Spinal cord (tissue), 9 donors: ENCODE measurements at regions not wholly inside any gene's neighbourhood (a gene's known extent, or its start where the extent isn't known, plus 50 kb on each side); places are given as distances from the start of the nearest gene placed in this dataset.

Experiments
- DNase-seq, 6 donors: peaks; one replicate each; pipeline versions ENCODE4 v3.0.0 to v3.0.0-alpha.2; 2013 to 2015; ENCODE audit warnings: low spot score in 6 of 6, low read depth in 4 of 6
- H3K27ac ChIP-seq: one replicate; pipeline ENCODE4 v1.5.1; 2013; ENCODE audit warnings: low read depth, low read length, control low read depth
- H3K27me3 ChIP-seq: one replicate; pipeline ENCODE4 v1.6.1; 2013; ENCODE audit warnings: low read length; ENCODE audit not compliant: control insufficient read depth, insufficient read depth
- H3K36me3 ChIP-seq: one replicate; pipeline ENCODE4 v1.6.1; 2013; ENCODE audit warnings: low read length; ENCODE audit not compliant: control insufficient read depth, insufficient read depth
- H3K4me1 ChIP-seq: one replicate; pipeline ENCODE4 v1.6.1; 2013; ENCODE audit warnings: low read length; ENCODE audit not compliant: control insufficient read depth, insufficient read depth
- H3K4me3 ChIP-seq: one replicate; pipeline ENCODE4 v1.5.1; 2013; ENCODE audit warnings: low read depth, low read length, control low read depth
- H3K9me3 ChIP-seq: one replicate; pipeline ENCODE4 v1.6.1; 2013; ENCODE audit warnings: low read length; ENCODE audit not compliant: control insufficient read depth, insufficient read depth
- WGBS: methylation state at CpG from one replicate; pipeline ENCODE4 v1.1.5; 2013; ENCODE audit warnings: missing lambda C conversion rate; ENCODE audit not compliant: insufficient coverage; 5-methylcytosine and 5-hydroxymethylcytosine counted together
- donor health status: healthy.

GRCh38 chr4:38236003-38236402 lies 275.8 kb downstream of the PTTG2 start:
- Histone ChIP-seq H3K4me1 (no peaks in the 10 kb centered on the region), H3K4me3 (no peak overlapping the region), H3K36me3 (no peaks in the 10 kb centered on the region), H3K27me3 (no peaks in the 10 kb centered on the region), H3K9me3 (no peaks in the 10 kb centered on the region), H3K27ac (no peak overlapping the region)
- WGBS, result 91% methylated on average over 7 of the region's 8 CpGs
- no peak for DNase-seq

DNA sequence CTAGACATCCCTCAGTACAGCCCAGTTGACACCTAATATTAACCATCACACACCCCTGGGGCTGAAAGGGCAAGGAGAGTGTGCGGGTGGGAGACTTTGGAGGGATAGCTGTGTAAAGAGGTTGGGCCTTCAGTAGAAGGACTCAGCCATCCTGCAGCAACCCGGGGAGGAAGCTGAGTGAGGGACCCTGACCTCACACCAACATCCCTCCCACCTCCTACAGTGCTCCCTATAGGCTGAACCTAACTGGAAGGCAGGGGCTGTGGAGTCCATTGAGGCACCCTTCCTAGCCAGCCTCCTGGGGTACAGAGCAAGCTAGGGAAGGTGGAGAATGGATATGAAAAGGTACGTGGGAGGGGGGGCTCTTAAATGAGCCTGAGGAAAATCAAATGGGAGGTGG lies 276.3 kb downstream of the PTTG2 start:
- Histone ChIP-seq H3K9me3 (no peaks in the 10 kb centered on the region), H3K36me3 (no peaks in the 10 kb centered on the region)
- no CpG with 5 or more reads among the region's 3 CpGs for WGBS

GRCh38 chr4:38237139-38237538 lies 276.9 kb downstream of the PTTG2 start:
- Histone ChIP-seq H3K36me3 (no peaks in the 10 kb centered on the region), H3K9me3 (no peaks in the 10 kb centered on the region), H3K4me3 (no peak overlapping the region), H3K27me3 (no peaks in the 10 kb centered on the region), H3K27ac (no peak overlapping the region), H3K4me1 (no peaks in the 10 kb centered on the region)
- DNase-seq, result no peak
- no CpG with 5 or more reads among the region's 3 CpGs for WGBS

More for the DNA sequence above, 276.3 kb downstream of the PTTG2 start:
- Histone ChIP-seq H3K27me3 (no peaks in the 10 kb centered on the region), H3K4me1 (no peaks in the 10 kb centered on the region), H3K27ac (no peak overlapping the region), H3K4me3 (no peak overlapping the region)
- no peak for DNase-seq

DNA sequence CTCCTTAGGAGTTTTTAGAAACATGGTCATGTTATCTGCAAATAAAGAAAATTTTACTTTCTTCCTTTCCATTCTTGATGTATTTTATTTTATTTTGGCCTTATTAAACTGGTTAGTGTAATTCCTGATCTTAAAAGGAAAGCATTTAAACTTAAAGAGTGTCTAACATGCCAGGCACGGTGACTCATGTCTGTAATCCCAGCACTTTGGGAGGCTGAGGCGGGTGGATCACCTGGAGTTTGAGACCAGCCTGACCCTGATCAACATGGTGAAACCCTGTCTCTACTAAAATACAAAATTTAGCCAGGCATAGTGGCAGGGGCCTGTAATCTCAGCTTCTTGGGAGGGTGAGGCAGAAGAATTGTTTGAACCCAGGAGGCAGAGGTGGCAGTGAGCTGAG lies 281.3 kb downstream of the PTTG2 start:
- peaks cover 2% of the 10 kb centered on the region for H3K9me3 ChIP-seq
- no peaks in the 10 kb centered on the region for H3K27me3 ChIP-seq
- no peak overlapping the region for H3K27ac ChIP-seq
- 100% methylated on average over 1 of the region's 2 CpGs for WGBS
- no peak for DNase-seq
- no peaks in the 10 kb centered on the region for H3K4me1 ChIP-seq
- no peaks in the 10 kb centered on the region for H3K36me3 ChIP-seq
- no peak overlapping the region for H3K4me3 ChIP-seq

DNA sequence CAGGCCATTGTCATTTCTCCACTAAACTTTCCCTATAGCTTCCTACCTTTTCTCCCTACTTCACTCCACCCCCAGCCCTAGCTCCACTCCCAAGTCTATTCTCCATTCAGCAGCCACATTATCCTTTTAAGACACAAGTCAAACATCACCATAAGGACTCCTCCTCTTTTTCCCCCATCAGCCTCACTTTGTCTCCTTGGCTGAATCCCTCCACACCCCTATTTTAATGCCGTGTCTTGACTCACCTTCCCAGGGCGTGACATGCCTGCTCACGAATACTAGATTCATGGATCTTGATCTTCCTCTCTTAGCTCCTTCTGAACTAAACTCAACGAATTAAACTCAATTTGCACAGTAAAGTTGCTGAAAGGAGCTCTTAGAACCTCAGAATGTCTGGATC lies 281.9 kb downstream of the PTTG2 start:
- no peaks in the 10 kb centered on the region for H3K4me1 ChIP-seq
- no peak overlapping the region for H3K27ac ChIP-seq
- DNase-seq, result no peak
- no peaks in the 10 kb centered on the region for H3K36me3 ChIP-seq
- no peaks in the 10 kb centered on the region for H3K27me3 ChIP-seq
- peaks cover 2% of the 10 kb centered on the region for H3K9me3 ChIP-seq
- WGBS, result no CpG with 5 or more reads among the region's 4 CpGs
- no peak overlapping the region for H3K4me3 ChIP-seq

GRCh38 chr4:38242822-38243387 lies 282.7 kb downstream of the PTTG2 start:
- Histone ChIP-seq H3K4me3 (no peak overlapping the region), H3K27ac (no peak overlapping the region), H3K36me3 (no peaks in the 10 kb centered on the region), H3K9me3 (peaks cover 2% of the 10 kb centered on the region), H3K27me3 (no peaks in the 10 kb centered on the region), H3K4me1 (no peaks in the 10 kb centered on the region)
- 82% methylated on average over 2 of the region's 4 CpGs for WGBS
- no peak for DNase-seq

DNA sequence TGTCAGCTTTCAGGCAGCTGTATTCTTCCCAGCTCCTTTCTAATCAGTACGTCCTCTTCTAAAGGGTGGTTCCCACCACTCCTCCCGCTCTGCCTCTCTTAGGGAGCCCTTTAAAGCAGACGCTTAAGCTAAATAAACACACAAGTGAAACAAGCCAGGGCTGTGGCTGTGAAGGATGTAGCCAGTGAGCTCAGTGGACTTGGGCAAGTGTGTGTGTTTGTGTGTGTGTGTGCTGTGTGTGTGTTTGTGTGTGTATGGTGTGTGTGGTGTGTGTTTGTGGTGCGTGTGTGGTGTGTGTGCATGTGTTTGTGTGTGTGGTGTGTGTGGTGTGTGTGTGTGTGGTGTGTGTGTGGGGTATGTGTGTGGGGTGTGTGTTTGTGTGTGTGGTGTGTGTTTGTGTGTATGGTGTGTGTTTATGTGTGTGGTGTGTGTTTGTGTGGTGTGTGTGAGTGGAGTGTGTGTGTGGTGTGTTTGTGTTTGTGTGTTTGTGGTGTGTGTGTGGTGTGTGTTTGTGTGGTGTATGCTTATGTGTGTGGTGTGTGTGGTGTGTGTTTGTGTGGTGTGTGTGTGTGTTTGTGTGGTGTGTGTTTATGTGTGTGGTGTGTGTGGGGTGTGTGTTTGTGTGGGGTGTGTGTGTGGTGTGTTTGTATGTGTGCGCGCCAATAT lies 283.3 kb downstream of the PTTG2 start:
- H3K27me3 ChIP-seq, result no peaks in the 10 kb centered on the region
- H3K4me1 ChIP-seq, result no peaks in the 10 kb centered on the region
- H3K9me3 ChIP-seq, result peaks cover 2% of the 10 kb centered on the region
- WGBS, result 100% methylated on average over 3 of the region's 6 CpGs
- no peaks in the 10 kb centered on the region for H3K36me3 ChIP-seq
- no peak overlapping the region for H3K27ac ChIP-seq
- no peak for DNase-seq
- no peak overlapping the region for H3K4me3 ChIP-seq

DNA sequence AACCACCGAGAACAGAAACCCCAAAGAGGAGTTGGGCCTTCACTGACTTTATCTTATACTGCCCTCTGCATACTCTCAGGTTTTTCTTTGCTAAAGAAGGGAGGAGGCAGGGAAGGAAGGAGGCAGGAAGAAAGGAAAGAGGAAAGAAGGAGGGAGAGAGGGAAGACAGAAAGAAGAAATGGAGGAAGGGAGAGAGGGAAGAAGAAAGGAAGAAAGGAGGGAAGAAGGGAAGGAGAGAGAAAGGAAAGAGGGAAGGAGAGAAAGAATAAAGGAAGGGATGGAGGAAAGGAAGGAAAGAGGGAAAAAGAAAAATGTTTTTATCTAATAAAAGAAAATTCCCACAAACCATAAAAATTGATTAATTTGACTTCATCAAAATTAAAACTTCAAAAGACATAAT lies 294.6 kb downstream of the PTTG2 start:
- no peak overlapping the region for H3K27ac ChIP-seq
- peaks cover 4% of the 10 kb centered on the region for H3K9me3 ChIP-seq
- WGBS, result no CpG with 5 or more reads among the region's 1 CpG
- no peaks in the 10 kb centered on the region for H3K27me3 ChIP-seq
- DNase-seq, result no peak
- H3K4me1 ChIP-seq, result no peaks in the 10 kb centered on the region
- no peaks in the 10 kb centered on the region for H3K36me3 ChIP-seq
- no peak overlapping the region for H3K4me3 ChIP-seq

- 100% methylated on average over 1 of the region's 2 CpGs for WGBS
- H3K9me3 ChIP-seq, result peaks cover 4% of the 10 kb centered on the region
- H3K27ac ChIP-seq, result no peak overlapping the region
- H3K27me3 ChIP-seq, result no peaks in the 10 kb centered on the region
- no peaks in the 10 kb centered on the region for H3K4me1 ChIP-seq
- H3K36me3 ChIP-seq, result no peaks in the 10 kb centered on the region
- no peak for DNase-seq
- H3K4me3 ChIP-seq, result no peak overlapping the region
Observed at GRCh38 chr4:38255572-38255971, 295.4 kb downstream of the PTTG2 start.

- H3K36me3 ChIP-seq, result no peaks in the 10 kb centered on the region
- H3K9me3 ChIP-seq, result no peaks in the 10 kb centered on the region
- H3K4me3 ChIP-seq, result no peak overlapping the region
- no peaks in the 10 kb centered on the region for H3K27me3 ChIP-seq
- no peaks in the 10 kb centered on the region for H3K4me1 ChIP-seq
- no peak for DNase-seq
- WGBS, result 69% methylated on average over 2 of the region's 4 CpGs
- no peak overlapping the region for H3K27ac ChIP-seq
Observed at GRCh38 chr4:38266616-38267015, 306.4 kb downstream of the PTTG2 start.
